Limb (tissue), 2 donors: ENCODE measurements at regions not wholly inside any gene's neighbourhood (a gene's known extent, or its start where the extent isn't known, plus 50 kb on each side); places are given as distances from the start of the nearest gene placed in this dataset.

ENCODE experiments used
- DNase-seq, 2 donors: peaks; one replicate each; pipeline ENCODE4 v3.0.0-alpha.2; 2016; ENCODE audit errors: extremely low spot score in 2 of 2

DNA sequence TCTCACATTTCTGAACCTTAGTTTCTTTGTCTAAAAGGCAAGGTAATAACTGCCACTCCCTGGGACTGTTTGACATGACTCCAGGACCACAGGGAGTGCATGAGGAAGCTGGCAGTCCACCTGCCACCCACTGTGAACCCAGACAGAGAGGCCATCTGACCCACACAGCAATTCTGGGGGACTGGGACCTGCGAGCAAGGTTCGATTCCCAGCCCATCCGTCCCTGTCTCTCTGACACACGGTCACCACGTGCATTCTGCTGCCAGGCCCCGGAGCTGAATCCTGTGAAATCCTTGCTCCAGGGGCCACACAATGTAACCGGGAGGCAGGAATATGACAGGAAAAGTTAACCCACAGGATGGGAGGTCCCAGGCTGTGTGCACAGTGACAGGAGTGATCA is 218.8 kb upstream of the FOXF1 start:
- DNase-seq = no peak

GRCh38 chr16:86292171-86292775 is 218.1 kb upstream of the FOXF1 start:
- no peak for DNase-seq

DNA sequence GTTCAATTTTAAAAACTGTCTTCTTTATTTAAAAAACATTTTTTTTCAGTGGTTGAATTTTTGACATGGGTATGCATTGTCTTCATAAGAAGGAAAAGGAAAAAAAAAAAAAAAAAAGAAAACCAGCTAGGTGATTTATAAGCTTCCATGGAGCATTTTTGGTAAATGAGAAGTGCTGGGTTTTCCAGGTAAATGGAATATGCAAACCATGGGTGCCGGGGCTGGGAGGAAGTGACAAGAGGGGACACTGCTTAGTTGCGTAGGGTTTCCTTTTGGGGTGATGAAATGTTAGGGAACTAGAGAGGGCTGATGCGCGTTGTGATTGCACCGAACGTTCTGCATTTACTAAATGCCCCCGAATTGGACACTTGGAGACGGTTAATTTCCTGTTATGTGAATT is 217.4 kb upstream of the FOXF1 start:
- no peak for DNase-seq

DNA sequence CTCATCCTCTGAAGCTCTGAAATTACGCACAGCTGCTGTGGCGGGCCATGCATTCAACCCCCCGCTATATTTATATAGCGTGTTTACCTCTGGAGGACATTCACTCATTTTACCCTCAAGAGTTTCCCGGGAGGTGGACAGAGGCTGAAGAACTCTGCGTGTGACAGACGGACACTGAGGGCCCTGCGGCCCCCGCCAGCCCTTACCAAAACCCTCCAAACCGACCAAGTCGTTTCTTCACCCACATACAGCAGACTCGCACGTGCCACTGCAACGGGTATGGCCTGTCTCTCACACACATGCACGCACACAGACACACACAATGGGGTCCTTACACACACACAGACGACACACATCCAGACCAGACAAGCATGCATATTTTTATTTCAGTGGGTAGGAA is 216.4 kb upstream of the FOXF1 start:
- DNase-seq = no peak

GRCh38 chr16:86294535-86295196 is 215.7 kb upstream of the FOXF1 start:
- DNase-seq = no peak

DNA sequence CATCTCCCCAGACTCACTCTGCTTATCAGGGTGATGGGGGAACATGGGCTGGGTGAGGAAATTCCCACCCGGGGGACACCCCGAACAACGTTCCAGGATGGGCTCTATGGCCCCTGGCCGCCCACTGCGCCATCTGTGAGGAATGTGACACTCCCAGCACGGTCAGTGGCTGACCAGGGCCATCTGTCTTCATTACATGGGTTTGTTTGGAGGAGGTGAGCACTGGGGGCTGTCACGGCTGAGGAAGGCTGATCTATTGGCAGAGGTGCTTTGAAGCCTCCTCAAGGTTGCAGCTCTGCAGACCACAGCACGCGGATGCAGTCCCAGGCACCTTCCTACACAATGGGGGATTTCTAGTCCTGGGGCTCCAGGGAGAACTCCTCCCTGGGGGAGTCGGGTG is 214.1 kb upstream of the FOXF1 start:
- no peak for DNase-seq

- no peak for DNase-seq
Observed at GRCh38 chr16:86297391-86297790, 212.9 kb upstream of the FOXF1 start.

DNA sequence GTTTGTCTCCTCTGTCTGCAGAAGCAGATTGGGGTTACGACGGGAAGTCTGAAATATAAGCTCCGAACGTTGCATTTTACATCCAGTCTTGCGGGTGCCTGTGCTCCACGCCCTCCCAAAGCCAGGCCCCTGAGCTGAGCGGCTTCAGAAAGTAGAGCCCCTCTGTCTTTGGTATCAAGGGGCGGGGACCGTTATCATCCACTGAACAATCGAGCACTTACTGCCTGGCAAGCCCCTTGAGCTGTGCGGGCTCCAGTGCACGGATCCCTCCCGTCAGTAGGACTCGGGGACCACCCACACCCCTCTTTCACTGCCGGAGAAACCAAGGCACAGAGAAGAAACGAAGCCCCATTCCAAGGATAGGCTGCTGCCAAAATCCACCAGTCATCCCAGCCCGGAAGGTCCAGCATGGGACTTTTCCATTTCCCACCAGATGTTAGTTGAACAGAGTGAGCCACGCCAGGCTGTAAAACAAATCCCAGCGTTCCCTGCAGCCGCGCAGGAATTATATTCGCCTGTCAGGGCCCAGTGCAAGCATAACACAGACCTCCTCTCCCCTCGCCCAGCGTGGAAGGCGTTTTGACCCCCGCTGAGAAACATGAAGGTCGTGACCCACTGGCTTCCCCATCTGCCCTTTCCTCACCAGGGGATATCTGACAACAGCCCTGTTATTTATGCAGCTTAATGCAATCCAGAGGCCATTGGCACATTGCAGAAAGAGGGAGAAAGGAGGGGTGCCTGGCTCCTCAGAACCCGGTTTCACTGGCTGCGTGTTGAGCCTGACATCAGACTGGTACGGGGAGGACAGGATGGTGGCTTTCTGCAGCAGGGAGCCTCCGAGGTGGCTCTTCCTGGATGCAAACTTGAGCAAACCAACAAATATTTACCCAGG is 212.2 kb upstream of the FOXF1 start:
- no peak for DNase-seq

DNA sequence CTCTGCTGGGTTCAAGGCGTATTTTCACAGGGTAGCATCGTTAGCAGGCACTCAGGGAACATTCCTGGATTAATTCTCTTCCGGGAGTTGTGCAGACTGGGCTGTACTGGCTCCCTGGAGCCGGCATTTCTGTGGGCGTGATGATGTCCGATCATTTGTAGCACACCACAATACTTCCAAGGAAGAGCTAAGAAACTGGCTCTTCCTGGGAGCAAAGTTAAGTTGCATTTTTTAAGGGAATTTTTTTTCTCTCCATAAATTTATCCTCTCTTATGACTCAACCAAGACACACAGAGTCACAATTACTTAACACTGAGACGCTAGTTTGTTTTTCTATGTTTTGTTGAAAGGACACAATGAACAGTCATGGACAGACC is 211.6 kb upstream of the FOXF1 start:
- no peak for DNase-seq

- no peak for DNase-seq
Observed at GRCh38 chr16:86299882-86300610, 210.3 kb upstream of the FOXF1 start.

DNA sequence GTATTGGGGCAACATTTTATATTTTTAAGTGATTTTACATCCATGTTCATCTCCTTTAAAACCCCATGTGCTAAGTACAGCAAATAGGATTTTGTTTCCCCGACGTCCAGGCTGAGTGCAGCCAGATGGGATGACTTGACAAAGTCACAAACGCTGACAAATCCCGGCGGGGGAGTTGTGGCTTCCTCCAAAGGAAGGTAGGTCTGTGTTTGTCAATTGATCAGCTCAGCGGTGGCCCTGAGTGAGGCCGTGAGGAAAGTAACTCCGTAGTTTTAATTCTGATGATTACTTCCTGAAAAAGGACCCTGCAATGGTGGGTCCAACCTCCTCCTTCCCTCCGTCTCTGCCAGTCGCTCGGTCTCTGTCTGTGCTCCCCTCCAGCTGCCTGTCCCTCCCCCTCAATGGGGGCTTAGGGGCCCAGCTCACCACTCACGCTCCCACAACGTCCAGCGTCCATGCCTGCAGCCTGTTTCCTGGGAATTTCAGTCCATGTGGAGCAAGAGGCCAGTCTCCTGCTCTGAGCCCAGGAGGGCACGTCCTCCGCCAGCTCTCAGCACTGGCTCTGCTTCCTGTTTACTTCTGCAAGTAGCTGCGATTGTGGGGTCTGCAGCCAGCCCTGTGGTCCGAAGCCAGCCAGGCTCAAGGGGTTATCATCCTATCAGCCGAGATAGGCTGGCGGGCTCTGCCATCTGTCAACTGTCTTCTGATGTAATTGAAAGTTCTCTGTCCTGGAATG is 209.4 kb upstream of the FOXF1 start:
- DNase-seq = no peak

DNA sequence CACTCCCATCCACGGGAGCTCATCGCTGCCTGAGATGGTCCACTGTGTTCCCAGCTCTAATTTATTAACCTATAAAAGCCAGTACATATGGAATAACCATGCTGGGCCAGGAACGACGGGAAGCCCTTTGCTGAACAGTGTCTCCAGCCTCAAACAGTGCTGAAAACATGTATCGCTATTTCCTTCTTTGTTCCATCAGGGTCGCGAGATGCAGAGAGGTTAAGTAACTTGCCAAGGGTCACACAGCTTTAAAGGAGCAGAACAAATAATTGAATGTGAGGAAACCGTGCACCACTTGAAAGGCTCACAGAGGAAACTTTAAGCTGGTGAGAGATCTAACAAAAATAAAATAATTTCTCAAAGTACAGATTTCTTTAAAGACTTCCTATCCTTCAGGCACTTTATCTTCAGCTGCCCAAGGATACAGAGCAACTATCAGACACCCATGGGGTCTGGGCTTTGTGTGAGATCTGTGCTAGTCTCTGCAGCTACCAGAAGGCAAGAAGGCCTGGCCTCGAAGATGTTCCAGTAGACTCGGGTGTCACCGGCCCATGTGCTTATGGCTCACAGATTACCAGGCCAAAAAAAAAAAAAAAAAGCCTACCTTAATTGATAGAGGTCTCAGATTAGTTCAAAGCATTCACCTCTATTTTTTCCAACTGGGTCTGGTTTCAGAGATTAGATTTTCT is 207.8 kb upstream of the FOXF1 start:
- no peak for DNase-seq

GRCh38 chr16:86303787-86304678 is 206.3 kb upstream of the FOXF1 start:
- no peak for DNase-seq

DNA sequence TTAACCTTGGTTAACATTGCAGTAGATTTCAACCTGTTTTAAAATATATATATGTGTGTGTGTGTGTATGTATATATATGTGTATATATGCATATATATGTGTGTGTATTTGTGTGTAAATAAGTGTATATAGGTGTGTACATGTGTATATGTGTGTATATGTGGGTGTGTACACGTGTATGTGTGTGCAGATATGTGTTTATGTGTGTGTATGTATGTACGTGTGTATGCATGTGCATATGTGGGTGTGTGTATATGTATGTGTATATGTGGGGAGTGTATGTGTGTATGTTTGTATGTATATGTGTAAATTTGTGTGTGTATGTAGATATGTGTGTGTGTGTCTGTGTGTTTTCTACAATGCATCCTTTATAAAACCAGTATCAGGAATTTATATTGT is 205.5 kb upstream of the FOXF1 start:
- DNase-seq = no peak

- DNase-seq = no peak
Observed at GRCh38 chr16:86305440-86305839, 204.9 kb upstream of the FOXF1 start.

- no peak for DNase-seq
Observed at GRCh38 chr16:86306011-86306644, 204.2 kb upstream of the FOXF1 start.

DNA sequence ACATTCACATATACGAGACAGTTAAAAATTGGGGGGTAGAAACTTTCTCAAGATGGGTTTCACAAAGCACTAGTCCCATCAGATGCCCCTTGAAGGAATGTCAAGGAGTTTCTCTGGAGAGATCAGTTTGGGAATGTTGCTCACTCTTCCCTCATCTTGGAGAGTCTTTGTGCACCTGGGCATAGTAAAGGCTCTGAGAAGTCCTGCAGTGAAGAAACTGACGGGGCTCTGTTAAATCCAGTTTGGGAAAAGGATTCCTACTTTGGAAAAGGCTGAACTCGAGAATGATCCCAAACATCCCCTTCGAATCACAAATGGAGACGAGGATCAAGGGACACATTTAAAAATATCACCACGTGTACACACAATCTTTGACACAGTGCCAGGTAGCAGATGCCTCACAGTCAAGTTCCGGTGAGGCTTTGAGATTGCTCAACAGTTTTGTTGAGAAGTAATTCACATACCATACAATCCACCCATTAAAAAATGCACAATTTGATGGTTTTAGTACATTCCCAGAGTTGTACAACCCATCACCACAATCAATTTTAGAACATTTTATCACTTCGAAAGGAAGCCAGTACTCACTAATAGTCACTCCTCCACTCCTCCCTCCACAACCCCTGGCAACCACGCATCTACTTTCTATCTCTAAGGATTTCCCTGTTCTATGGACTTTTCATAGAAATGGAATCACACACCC is 203.4 kb upstream of the FOXF1 start:
- no peak for DNase-seq

GRCh38 chr16:86307514-86307903 is 202.8 kb upstream of the FOXF1 start:
- DNase-seq = no peak

- no peak for DNase-seq
Observed at GRCh38 chr16:86308514-86308913, 201.8 kb upstream of the FOXF1 start.
